ENCODE measurements at regions not wholly inside any gene's neighbourhood (a gene's known extent, or its start where the extent isn't known, plus 50 kb on each side); places are given as distances from the start of the nearest gene placed in this dataset.

DNA sequence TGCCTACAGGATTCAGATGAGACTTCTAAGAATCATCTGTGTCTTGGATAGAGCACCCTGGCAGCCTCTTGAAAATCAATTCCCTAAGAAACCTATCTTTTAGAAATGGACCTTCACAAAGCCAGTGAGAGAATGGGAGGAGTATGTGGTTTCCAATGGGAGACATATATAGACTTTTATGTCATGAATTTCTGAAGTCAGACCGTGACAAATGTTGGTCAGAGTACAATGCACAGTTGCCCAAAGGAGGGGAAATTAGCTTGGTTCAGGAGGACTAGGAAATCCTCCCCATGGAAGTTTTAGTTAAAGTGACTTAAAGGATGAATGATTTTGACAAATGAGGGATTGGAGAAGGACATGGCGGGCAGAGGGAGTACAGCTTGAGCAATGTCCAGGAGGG is 194.4 kb downstream of the DAD1 start:
- intact Hi-C loops (cut with DNase I): no loop called here
- DNase-seq: no peak
- TF ChIP-seq, protein P1, sequence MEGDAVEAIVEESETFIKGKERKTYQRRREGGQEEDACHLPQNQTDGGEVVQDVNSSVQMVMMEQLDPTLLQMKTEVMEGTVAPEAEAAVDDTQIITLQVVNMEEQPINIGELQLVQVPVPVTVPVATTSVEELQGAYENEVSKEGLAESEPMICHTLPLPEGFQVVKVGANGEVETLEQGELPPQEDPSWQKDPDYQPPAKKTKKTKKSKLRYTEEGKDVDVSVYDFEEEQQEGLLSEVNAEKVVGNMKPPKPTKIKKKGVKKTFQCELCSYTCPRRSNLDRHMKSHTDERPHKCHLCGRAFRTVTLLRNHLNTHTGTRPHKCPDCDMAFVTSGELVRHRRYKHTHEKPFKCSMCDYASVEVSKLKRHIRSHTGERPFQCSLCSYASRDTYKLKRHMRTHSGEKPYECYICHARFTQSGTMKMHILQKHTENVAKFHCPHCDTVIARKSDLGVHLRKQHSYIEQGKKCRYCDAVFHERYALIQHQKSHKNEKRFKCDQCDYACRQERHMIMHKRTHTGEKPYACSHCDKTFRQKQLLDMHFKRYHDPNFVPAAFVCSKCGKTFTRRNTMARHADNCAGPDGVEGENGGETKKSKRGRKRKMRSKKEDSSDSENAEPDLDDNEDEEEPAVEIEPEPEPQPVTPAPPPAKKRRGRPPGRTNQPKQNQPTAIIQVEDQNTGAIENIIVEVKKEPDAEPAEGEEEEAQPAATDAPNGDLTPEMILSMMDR (IDR thresholded peaks at IDR 0.05): no peak
- Histone ChIP-seq H3K4me1 (peaks cover 0 to 6% of the 10 kb centered on the region in 2 donors), H3K27me3 (no peaks in the 10 kb centered on the region), H3K9me3 (no peaks in the 10 kb centered on the region), H3K36me3 (no peaks in the 10 kb centered on the region), H3K4me3 (no peak overlapping the region), H3K27ac (no peak overlapping the region)
- ATAC-seq: no peak

DNA sequence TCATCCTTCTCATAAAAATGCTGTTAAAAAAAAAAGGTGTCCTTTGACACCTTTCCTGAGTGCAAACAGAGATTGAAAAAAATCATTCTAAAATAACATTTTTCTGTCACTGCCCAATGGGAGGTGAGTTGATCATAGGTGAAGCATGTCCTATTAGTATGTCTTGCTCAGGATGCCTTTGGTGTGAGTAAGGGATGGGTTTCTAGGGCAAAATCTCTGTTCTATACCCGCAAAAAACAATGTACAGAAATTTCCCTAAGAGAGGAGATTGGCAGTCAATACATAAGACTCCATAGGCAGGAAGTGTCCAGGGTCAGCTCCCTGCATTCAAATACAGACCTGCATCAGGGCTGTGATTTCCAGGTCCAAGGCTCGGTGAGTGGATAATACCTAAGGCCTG is 195.2 kb downstream of the DAD1 start:
- H3K36me3 ChIP-seq: no peaks in the 10 kb centered on the region
- intact Hi-C loops (cut with DNase I): no loop called here
- TF ChIP-seq, protein P1 (IDR thresholded peaks at IDR 0.05): no peak
- H3K4me3 ChIP-seq: no peak overlapping the region
- DNase-seq (no peak), ATAC-seq (no peak)
- H3K4me1 ChIP-seq: peaks cover 0 to 6% of the 10 kb centered on the region in 2 donors
- no peaks in the 10 kb centered on the region for H3K9me3 ChIP-seq
- H3K27me3 ChIP-seq: no peaks in the 10 kb centered on the region
- H3K27ac ChIP-seq: no peak overlapping the region

DNA sequence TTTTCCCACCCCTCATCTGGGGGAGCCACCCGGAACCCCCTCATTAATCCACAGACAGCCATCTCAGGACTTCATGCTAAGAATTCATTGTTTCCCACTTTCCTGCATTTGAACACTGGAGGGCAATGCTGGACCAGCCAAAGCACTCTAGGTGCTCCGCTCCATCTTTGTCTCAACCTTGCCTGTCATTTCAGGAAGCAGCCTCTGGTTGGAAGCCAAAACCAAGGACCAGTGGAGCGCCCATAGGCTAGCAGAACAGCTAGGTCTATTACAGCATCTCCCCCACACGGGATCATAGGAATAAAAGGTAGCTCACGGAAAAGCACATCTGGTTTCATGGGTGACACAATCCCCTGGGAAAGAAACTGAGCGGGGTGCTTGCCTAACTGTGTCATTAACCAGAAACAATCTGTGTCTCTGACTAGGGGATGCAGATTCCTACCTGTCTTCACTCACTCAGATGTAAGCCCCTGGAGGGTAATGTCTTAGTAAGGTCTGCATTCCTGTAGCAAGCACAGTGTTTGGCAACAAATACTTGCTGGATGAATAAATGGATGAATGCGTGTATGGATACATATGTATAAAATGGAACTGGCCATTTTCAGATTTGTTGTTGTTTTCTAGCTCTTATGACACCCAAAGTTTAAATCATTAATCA is 197.0 kb downstream of the DAD1 start:
- peak overlapping the region in 1 of 2 donors; percentile 13 for H3K27ac ChIP-seq
- H3K4me1 ChIP-seq: peaks cover 0 to 6% of the 10 kb centered on the region in 2 donors
- peak; percentile 89 for ATAC-seq
- peak in 3 of 4 donors; percentile 31 to 73 (median 56) for DNase-seq
- no peak overlapping the region for H3K4me3 ChIP-seq
- H3K27me3 ChIP-seq: peaks cover 0 to 7% of the 10 kb centered on the region in 2 donors
- no peaks in the 10 kb centered on the region for H3K36me3 ChIP-seq
- intact Hi-C loops (cut with DNase I): no loop called here
- no peaks in the 10 kb centered on the region for H3K9me3 ChIP-seq
- TF ChIP-seq, protein P1 (IDR thresholded peaks at IDR 0.05): peak; percentile 35 to 63

DNA sequence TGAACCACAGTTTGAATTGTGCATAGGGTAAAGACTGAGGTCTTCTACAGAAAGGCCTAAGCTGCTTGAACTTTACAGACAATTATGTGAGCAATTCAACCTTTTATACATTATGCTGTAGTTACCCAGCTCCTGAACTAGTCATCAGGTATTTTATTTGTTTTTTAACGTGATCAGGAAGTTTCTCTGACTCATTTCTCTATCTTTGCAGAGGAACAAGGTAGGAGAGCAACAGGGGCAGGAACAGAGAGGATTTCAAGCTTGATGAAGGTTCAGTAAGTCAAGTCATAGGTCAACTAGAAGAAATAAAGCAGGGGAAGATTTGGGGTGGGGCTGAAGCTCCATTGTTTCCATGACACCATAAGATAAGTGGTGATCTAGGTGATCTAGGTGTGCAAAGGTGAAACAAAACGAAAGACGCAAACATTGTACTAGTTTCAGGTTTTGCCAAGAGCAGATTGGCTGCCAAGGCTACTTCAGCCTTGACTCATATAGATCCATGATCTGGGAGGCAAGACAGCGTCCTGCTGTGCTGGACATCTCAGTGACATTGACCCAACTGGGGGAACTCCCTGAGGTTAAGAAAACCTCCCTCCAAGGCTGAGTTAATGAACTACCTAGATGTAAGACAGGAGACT is 198.1 kb downstream of the DAD1 start:
- no peak overlapping the region for H3K4me3 ChIP-seq
- intact Hi-C loops (cut with DNase I): no loop called here
- no peaks in the 10 kb centered on the region for H3K36me3 ChIP-seq
- no peak for ATAC-seq
- no peak for DNase-seq
- H3K27ac ChIP-seq: no peak overlapping the region
- H3K4me1 ChIP-seq: peaks cover 0 to 6% of the 10 kb centered on the region in 2 donors
- H3K9me3 ChIP-seq: no peaks in the 10 kb centered on the region
- H3K27me3 ChIP-seq: peaks cover 0 to 7% of the 10 kb centered on the region in 2 donors
- TF ChIP-seq, protein P1 (IDR thresholded peaks at IDR 0.05): no peak

DNA sequence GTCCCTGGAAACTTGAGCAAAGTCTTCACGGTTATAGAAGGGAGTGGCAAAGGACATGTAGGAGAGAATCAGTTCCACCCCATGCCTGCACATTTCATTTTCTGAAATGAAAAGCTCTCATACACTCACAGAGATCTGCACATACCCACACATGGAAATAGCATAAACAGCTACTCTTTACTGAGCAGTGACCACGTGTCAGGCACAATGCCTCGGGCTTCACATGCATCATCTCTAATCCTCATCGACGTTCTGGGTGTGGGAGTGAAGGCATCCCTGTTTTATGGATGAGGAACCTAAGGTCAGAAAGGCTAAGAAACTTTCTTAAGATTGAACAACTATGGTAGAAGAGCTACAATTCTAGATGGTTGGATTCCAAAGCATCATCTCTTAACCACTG is 198.8 kb downstream of the DAD1 start:
- TF ChIP-seq, protein P1 (IDR thresholded peaks at IDR 0.05): no peak
- H3K9me3 ChIP-seq: no peaks in the 10 kb centered on the region
- no peaks in the 10 kb centered on the region for H3K36me3 ChIP-seq
- H3K27me3 ChIP-seq: peaks cover 0 to 7% of the 10 kb centered on the region in 2 donors
- peaks cover 0 to 6% of the 10 kb centered on the region in 2 donors for H3K4me1 ChIP-seq
- intact Hi-C loops (cut with DNase I): no loop called here
- H3K4me3 ChIP-seq: no peak overlapping the region
- DNase-seq (no peak), ATAC-seq (no peak)
- H3K27ac ChIP-seq: no peak overlapping the region

Measured in left lung (tissue), 4 donors.